Neural crest cell (in vitro differentiated cells): ENCODE measurements at regions not wholly inside any gene's neighbourhood (a gene's known extent, or its start where the extent isn't known, plus 50 kb on each side); places are given as distances from the start of the nearest gene placed in this dataset.
A peak's percentile ranks its signal among the peaks of the same experiment; 100 is the strongest.

Source experiments
- DNase-seq: peaks from one replicate; pipeline ENCODE4 v3.0.0; 2021; ENCODE audit warnings: low read depth, mixed read lengths, low spot score
- H3K27ac Mint-ChIP-seq: one replicate; pipeline ENCODE4 v1.8.0; 2021; ENCODE audit warnings: mild to moderate bottlenecking, mixed read lengths; ENCODE audit not compliant: unreplicated experiment
- H3K27me3 Mint-ChIP-seq: 2 replicates; pipeline ENCODE4 v1.8.0; 2021; ENCODE audit warnings: low read depth, mild to moderate bottlenecking, mixed read lengths
- H3K36me3 Mint-ChIP-seq: 2 replicates; pipeline ENCODE4 v1.8.0; 2021; ENCODE audit warnings: low read depth, mild to moderate bottlenecking, mixed read lengths
- H3K4me1 Mint-ChIP-seq: 2 replicates; pipeline ENCODE4 v1.8.0; 2021; ENCODE audit warnings: mixed read lengths
- H3K4me3 Mint-ChIP-seq: one replicate; pipeline ENCODE4 v1.8.0; 2021; ENCODE audit warnings: mild to moderate bottlenecking, mixed read lengths
- H3K9me3 Mint-ChIP-seq: 2 replicates; pipeline ENCODE4 v1.8.0; 2021; ENCODE audit warnings: mixed read lengths
- TF ChIP-seq, protein P1 (sequence below): fragments of 200-600 bp; sonication (generic); conservative IDR thresholded peaks from 2 replicates; pipeline ENCODE4 v1.5.0; 2021; ENCODE audit warnings: antibody characterized with exemption, mild to moderate bottlenecking

DNA sequence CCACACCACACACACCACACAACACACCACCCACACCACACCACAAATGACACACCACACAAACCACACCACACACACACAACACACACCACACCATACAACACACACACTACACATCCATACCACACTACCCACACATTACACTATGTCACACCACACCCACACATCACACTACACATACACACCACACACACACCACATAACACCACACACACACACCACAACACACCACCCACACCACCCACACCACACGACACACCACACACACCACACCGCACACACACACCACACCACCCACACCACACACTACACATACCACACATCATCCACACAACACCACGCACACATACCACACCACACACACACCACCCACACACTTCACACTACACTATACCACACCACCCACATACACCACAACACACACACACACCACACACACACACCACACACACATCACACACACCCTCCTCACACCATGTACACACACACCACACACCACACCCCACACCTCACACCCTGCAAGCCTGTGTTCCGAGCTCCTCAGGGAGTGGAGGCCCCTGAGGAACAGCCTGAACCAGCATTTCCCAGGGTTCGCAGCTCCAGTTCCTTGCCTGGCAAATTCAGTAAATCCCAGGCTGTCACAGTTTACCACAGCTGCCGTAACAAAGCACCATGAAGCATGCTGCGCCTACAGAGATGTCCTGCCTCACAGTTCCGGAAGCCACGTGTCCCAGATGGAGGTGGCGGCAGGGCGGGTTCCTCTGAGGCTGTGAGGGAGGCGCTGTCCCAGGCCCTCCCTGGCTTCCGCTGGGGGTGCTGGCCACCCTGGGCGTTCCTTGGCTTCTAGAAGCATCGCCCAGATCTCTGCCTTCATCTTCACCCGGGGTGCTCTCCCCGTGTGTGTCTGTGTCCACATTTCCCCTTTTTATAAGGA, 69.8 kb upstream of the ATP5PO start:
- no peaks in the 10 kb centered on the region for H3K9me3 Mint-ChIP-seq
- peak overlapping the region; percentile 79 for H3K27ac Mint-ChIP-seq
- TF ChIP-seq, protein P1, sequence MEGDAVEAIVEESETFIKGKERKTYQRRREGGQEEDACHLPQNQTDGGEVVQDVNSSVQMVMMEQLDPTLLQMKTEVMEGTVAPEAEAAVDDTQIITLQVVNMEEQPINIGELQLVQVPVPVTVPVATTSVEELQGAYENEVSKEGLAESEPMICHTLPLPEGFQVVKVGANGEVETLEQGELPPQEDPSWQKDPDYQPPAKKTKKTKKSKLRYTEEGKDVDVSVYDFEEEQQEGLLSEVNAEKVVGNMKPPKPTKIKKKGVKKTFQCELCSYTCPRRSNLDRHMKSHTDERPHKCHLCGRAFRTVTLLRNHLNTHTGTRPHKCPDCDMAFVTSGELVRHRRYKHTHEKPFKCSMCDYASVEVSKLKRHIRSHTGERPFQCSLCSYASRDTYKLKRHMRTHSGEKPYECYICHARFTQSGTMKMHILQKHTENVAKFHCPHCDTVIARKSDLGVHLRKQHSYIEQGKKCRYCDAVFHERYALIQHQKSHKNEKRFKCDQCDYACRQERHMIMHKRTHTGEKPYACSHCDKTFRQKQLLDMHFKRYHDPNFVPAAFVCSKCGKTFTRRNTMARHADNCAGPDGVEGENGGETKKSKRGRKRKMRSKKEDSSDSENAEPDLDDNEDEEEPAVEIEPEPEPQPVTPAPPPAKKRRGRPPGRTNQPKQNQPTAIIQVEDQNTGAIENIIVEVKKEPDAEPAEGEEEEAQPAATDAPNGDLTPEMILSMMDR = no peak
- peaks cover 5% of the 10 kb centered on the region for H3K4me1 Mint-ChIP-seq
- H3K4me3 Mint-ChIP-seq = no peak overlapping the region
- peaks cover 3% of the 10 kb centered on the region for H3K36me3 Mint-ChIP-seq
- DNase-seq = no peak
- H3K27me3 Mint-ChIP-seq = no peaks in the 10 kb centered on the region

DNA sequence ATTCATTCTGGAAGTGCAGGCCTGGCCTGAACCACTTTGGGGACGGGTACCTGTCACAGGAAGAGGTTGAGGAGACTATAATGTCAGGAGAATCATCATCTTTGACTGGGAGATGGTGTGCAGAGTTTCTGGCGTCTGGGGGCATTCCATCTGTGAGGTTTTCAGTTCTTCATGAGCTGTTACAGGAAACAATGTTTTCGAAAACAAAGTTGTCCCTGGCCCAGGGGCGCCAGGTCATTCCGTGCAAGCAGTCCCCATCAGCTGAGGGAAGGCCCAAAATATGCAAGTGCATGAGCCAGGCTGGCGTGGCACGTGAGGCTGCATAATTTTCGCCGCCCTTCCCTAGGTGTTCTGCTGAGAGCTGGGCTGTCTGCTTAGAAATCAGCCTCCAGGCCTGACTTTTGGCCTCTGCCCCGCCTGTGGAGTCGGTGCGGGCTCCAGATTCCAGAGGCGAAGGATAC, 68.4 kb upstream of the ATP5PO start:
- Mint-ChIP-seq H3K4me1 (peaks cover 5% of the 10 kb centered on the region), H3K9me3 (no peaks in the 10 kb centered on the region), H3K36me3 (peaks cover 3% of the 10 kb centered on the region), H3K27me3 (no peaks in the 10 kb centered on the region), H3K4me3 (no peak overlapping the region), H3K27ac (no peak overlapping the region)
- TF ChIP-seq, protein P1 = no peak
- no peak for DNase-seq

DNA sequence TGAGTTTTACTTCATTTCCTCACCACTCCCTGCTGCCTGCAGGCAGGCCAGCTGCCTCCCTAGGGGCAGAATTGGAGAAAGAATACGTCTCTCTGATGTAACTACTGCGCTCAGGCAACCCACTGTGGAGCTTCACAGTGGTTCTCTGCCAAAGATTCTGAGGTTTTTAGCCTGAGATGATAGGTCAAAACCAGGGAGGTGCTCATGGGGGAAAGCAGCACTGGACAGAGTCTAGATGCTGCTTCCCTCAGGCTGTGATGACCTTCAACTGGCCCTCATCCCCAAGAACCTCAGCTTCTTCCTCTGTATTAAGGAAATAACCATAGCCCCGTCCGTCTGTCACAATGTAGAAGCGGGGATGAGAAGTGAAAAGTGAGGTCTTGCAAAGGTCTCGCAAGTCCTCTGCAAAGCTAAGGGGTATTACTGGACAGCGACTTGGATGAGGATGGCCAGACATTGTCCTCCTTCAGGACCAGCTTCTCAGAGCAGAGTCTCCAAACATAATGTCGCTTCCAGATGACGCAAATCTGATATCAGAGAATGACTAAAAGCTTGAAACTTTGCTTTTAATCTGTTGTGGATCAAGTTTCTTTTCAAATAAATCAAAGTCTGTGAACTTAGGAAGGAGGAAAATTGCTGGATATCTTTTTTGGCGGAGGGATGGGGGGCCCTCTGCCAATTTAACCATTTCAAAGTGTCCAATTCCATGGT, 65.9 kb upstream of the ATP5PO start:
- TF ChIP-seq, protein P1 = no peak
- DNase-seq = no peak

DNA sequence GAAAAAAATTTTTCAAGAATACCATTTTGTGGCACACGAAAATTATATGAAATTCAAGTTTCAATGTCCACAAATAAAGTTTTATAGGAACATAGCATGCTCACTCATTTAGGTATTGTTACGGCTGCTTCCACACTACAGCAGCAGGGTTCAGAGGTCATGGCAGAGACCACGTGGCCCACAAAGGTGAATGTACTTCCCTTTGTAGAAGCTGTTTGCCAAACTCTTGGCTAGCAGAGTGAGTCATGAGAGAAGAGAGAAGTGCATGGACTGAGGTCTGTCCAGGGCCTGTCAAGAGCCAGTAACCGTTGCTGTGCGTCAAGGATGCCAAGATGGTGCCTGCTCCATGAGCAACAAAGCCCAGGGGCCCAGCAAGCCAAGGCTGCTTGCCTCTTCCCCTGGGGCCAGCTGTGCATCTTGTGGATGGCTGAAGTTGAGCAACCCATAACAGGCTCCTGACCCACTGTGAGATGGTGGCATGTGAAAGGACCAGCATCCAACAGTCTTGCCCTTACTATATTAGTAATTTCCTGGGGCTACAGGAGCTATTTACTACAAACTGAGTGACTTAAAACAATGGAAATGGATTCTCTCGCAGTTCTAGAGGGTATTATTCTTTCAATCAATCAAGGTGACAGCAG, 64.8 kb upstream of the ATP5PO start:
- H3K27me3 Mint-ChIP-seq = no peaks in the 10 kb centered on the region
- H3K4me1 Mint-ChIP-seq = peaks cover 20% of the 10 kb centered on the region
- TF ChIP-seq, protein P1 = no peak
- no peak overlapping the region for H3K27ac Mint-ChIP-seq
- H3K9me3 Mint-ChIP-seq = no peaks in the 10 kb centered on the region
- DNase-seq = no peak
- peaks cover 3% of the 10 kb centered on the region for H3K36me3 Mint-ChIP-seq
- no peak overlapping the region for H3K4me3 Mint-ChIP-seq

More for the DNA sequence above, 65.9 kb upstream of the ATP5PO start:
- H3K27me3 Mint-ChIP-seq = no peaks in the 10 kb centered on the region
- H3K9me3 Mint-ChIP-seq = no peaks in the 10 kb centered on the region
- H3K4me1 Mint-ChIP-seq = peaks cover 10% of the 10 kb centered on the region
- H3K36me3 Mint-ChIP-seq = peaks cover 3% of the 10 kb centered on the region
- no peak overlapping the region for H3K27ac Mint-ChIP-seq
- no peak overlapping the region for H3K4me3 Mint-ChIP-seq

DNA sequence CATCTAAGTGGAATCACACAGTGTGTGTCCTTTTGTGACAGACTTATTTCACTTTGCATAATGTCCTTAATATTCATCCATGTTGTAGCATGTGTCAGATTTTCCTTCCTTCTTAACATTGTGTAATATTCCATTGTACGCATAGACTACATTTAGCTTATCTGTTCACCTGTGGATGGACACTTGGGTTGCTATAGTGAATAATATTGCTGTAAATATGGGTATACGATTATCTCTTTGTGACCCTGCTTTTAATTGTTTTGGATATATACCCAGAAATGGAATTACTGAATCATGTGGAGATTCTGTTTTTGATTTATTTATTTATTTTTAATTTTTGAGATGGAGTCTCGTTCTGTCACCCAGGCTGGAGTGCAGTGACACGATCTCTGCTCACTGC, 63.0 kb upstream of the ATP5PO start:
- TF ChIP-seq, protein P1 = no peak
- peaks cover 2% of the 10 kb centered on the region for H3K36me3 Mint-ChIP-seq
- no peak overlapping the region for H3K4me3 Mint-ChIP-seq
- peaks cover 19% of the 10 kb centered on the region for H3K4me1 Mint-ChIP-seq
- no peak for DNase-seq
- no peaks in the 10 kb centered on the region for H3K9me3 Mint-ChIP-seq
- no peak overlapping the region for H3K27ac Mint-ChIP-seq
- H3K27me3 Mint-ChIP-seq = no peaks in the 10 kb centered on the region
